H1 (cell line): ENCODE measurements at regions not wholly inside any gene's neighbourhood (a gene's known extent, or its start where the extent isn't known, plus 50 kb on each side); places are given as distances from the start of the nearest gene placed in this dataset.

Source experiments
- CTCF ChIA-PET: fragments of 300-600 bp; sonication (Branson Sonifier 250); formaldehyde crosslinking; loops from one replicate; lab custom pipeline; 2021; ENCODE audit not compliant: partially characterized antibody; lab: Charles Lee
- POLR2A ChIA-PET: fragments of 300-600 bp; sonication (Branson Sonifier 250); formaldehyde crosslinking; loops from one replicate; lab custom pipeline; 2021; ENCODE audit warnings: inconsistent platforms; ENCODE audit not compliant: partially characterized antibody; lab: Charles Lee
- DNase-seq, 2 experiments: peaks; one replicate each; pipeline versions ENCODE4 v3.0.0 to v3.0.0-alpha.2; 2010 to 2022; ENCODE audit warnings: low spot score in 2 of 2, low read depth in 1 of 2, mixed read lengths in 1 of 2
- FAIRE-seq: peaks from 2 replicates; lab custom pipeline; 2011; peaks lifted over from hg19 to GRCh38; lab: Jason Lieb, UNC
- H2AFZ ChIP-seq: 2 replicates; pipeline ENCODE4 v1.8.1; 2012; ENCODE audit warnings: low read length, inconsistent platforms
- H2AK5ac ChIP-seq: 2 replicates; pipeline ENCODE4 v1.6.1; 2013; ENCODE audit warnings: low read depth, low read length
- H2BK120ac ChIP-seq: replicated peaks from 2 replicates; pipeline ENCODE3; 2013; ENCODE audit warnings: low read depth, low read length, inconsistent platforms
- H2BK12ac ChIP-seq: 2 replicates; pipeline ENCODE4 v1.6.1; 2013; ENCODE audit warnings: low read depth, low read length
- H2BK15ac ChIP-seq: 2 replicates; pipeline ENCODE4 v1.6.1; 2013; ENCODE audit warnings: low read length
- H2BK20ac ChIP-seq: 2 replicates; pipeline ENCODE4 v1.6.1; 2013; ENCODE audit warnings: low read length
- H2BK5ac ChIP-seq: 2 replicates; pipeline ENCODE4 v1.6.1; 2013; ENCODE audit warnings: low read depth, low read length
- H3K14ac ChIP-seq: 2 replicates; pipeline ENCODE4 v1.6.1; 2013; ENCODE audit warnings: inconsistent platforms; ENCODE audit not compliant: insufficient read length
- H3K18ac ChIP-seq: 2 replicates; pipeline ENCODE4 v1.6.1; 2013; ENCODE audit warnings: low read length; ENCODE audit errors: extremely low read depth
- H3K23ac ChIP-seq: 2 replicates; pipeline ENCODE4 v1.6.1; 2013; ENCODE audit warnings: inconsistent platforms; ENCODE audit not compliant: insufficient read length
- H3K23me2 ChIP-seq: 2 replicates; pipeline ENCODE4 v1.6.1; 2013; ENCODE audit warnings: low read depth, low read length
- H3K27ac ChIP-seq: 2 replicates; pipeline ENCODE4 v1.6.1; 2011; ENCODE audit warnings: low read depth, low read length, inconsistent platforms
- H3K27me3 ChIP-seq, 4 experiments: replicated peaks in 1 of 4; 1 replicate in 1 of 4; 2 replicates in 3 of 4; pipeline versions ENCODE4 v1.6.1 to v1.8.1; 2011 to 2013; ENCODE audit warnings: low read length in 3 of 4, mild to moderate bottlenecking in 3 of 4, inconsistent platforms in 2 of 4, mixed read lengths in 2 of 4, moderate library complexity in 1 of 4; ENCODE audit not compliant: control insufficient read depth in 3 of 4, insufficient read depth in 3 of 4; ENCODE audit errors: extremely low read depth in 1 of 4
- H3K36me3 ChIP-seq, 4 experiments: 2 replicates each; pipeline versions ENCODE4 v1.6.1 to v1.8.1; 2011 to 2013; ENCODE audit warnings: mild to moderate bottlenecking in 4 of 4, low read length in 3 of 4, moderate library complexity in 2 of 4, control low read depth in 1 of 4, inconsistent platforms in 1 of 4; ENCODE audit not compliant: insufficient read depth in 4 of 4, control insufficient read depth in 2 of 4
- H3K4ac ChIP-seq: replicated peaks from 2 replicates; pipeline ENCODE3; 2013; ENCODE audit warnings: low read length, low read depth, mixed read lengths, inconsistent platforms; ENCODE audit not compliant: insufficient read length
- H3K4me1 ChIP-seq, 4 experiments: replicated peaks in 1 of 4; 1 replicate in 1 of 4; 2 replicates in 3 of 4; pipeline versions ENCODE4 v1.6.1 to v1.8.1; 2011 to 2013; ENCODE audit warnings: low read length in 3 of 4, inconsistent platforms in 2 of 4, mixed read lengths in 1 of 4; ENCODE audit not compliant: insufficient read depth in 4 of 4, control insufficient read depth in 3 of 4
- H3K4me2 ChIP-seq, 2 experiments: 2 replicates each; pipeline versions ENCODE4 v1.6.1 to v1.8.1; 2011 to 2013; ENCODE audit warnings: low read depth in 2 of 2, low read length in 2 of 2, control low read depth in 1 of 2, inconsistent platforms in 1 of 2, mild to moderate bottlenecking in 1 of 2; ENCODE audit not compliant: insufficient read depth in 1 of 2
- H3K4me3 ChIP-seq, 4 experiments: fragments of 200-600, 300-600 bp in 1 of 4; sonication (generic), shearing (Covaris generic), sonication (Bioruptor Twin) in 1 of 4; 2 replicates each; pipeline versions ENCODE4 v1.5.1 to v1.8.1; 2011 to 2016; ENCODE audit warnings: low read length in 4 of 4, low read depth in 3 of 4, control low read depth in 2 of 4, inconsistent platforms in 2 of 4, mild to moderate bottlenecking in 2 of 4, mixed read lengths in 1 of 4, moderate library complexity in 1 of 4; ENCODE audit not compliant: insufficient read depth in 2 of 4; ENCODE audit errors: extremely low read depth in 1 of 4
- H3K56ac ChIP-seq: replicated peaks from 2 replicates; pipeline ENCODE3; 2013; ENCODE audit warnings: low read depth, mild to moderate bottlenecking, mixed read lengths, low read length, inconsistent platforms; ENCODE audit not compliant: insufficient read length
- H3K79me1 ChIP-seq: 2 replicates; pipeline ENCODE4 v1.6.1; 2013; ENCODE audit warnings: low read depth, low read length, control low read depth
- H3K79me2 ChIP-seq, 2 experiments: 2 replicates each; pipeline versions ENCODE4 v1.6.1 to v1.8.1; 2012 to 2013; ENCODE audit warnings: low read length in 2 of 2, mild to moderate bottlenecking in 2 of 2, inconsistent platforms in 1 of 2; ENCODE audit not compliant: insufficient read depth in 2 of 2, control insufficient read depth in 1 of 2
- H3K9ac ChIP-seq, 4 experiments: replicated peaks in 1 of 4; 1 replicate in 1 of 4; 2 replicates in 3 of 4; pipeline versions ENCODE4 v1.6.1 to v1.8.1; 2011 to 2013; ENCODE audit warnings: low read depth in 3 of 4, low read length in 3 of 4, control low read depth in 2 of 4, mild to moderate bottlenecking in 2 of 4, moderate library complexity in 2 of 4, inconsistent platforms in 1 of 4; ENCODE audit errors: extremely low read depth in 1 of 4
- H3K9me3 ChIP-seq, 2 experiments: 2 replicates each; pipeline versions ENCODE4 v1.6.1 to v1.8.1; 2012 to 2013; ENCODE audit warnings: mild to moderate bottlenecking in 2 of 2, moderate library complexity in 2 of 2, control low read depth in 1 of 2, inconsistent platforms in 1 of 2, low read depth in 1 of 2, low read length in 1 of 2, mixed read lengths in 1 of 2; ENCODE audit not compliant: insufficient read depth in 2 of 2
- H4K20me1 ChIP-seq, 2 experiments: replicated peaks in 1 of 2; 2 replicates each; pipeline versions ENCODE3 to v1.8.1; 2011 to 2013; ENCODE audit warnings: inconsistent platforms in 2 of 2, low read length in 2 of 2, mild to moderate bottlenecking in 1 of 2; ENCODE audit not compliant: insufficient read depth in 2 of 2, control insufficient read depth in 1 of 2
- H4K5ac ChIP-seq: 2 replicates; pipeline ENCODE4 v1.6.1; 2013; ENCODE audit warnings: low read length, low read depth, mixed read lengths, inconsistent platforms; ENCODE audit not compliant: insufficient read length
- H4K8ac ChIP-seq: 2 replicates; pipeline ENCODE4 v1.8.0; 2013; ENCODE audit warnings: mild to moderate bottlenecking, moderate library complexity, low read length, inconsistent platforms; ENCODE audit not compliant: insufficient read depth; ENCODE audit errors: extremely low read depth
- H4K91ac ChIP-seq: replicated peaks from 2 replicates; pipeline ENCODE3; 2013; ENCODE audit warnings: low read length, mixed read lengths, inconsistent platforms; ENCODE audit not compliant: insufficient read length
- CBX8 ChIP-seq: fragments of 300-800, 300-1000 bp; sonication (generic); IDR thresholded peaks from 2 replicates; pipeline ENCODE4 v1.7.1; 2016; ENCODE audit warnings: low read depth, low read length, borderline replicate concordance
- EGR1 ChIP-seq: IDR thresholded peaks from 2 replicates; pipeline ENCODE4 v1.6.1; 2011; ENCODE audit warnings: low read depth, low read length, borderline replicate concordance
- KDM5A ChIP-seq: fragments of 200-600 bp; IDR thresholded peaks from 2 replicates; pipeline ENCODE4 v1.7.1; 2012; ENCODE audit warnings: mild to moderate bottlenecking, low read length, inconsistent platforms, mixed read lengths
- POU5F1 ChIP-seq: IDR thresholded peaks from 2 replicates; pipeline ENCODE4 v1.6.1; 2011; ENCODE audit warnings: low read depth, mild to moderate bottlenecking, low read length, moderate library complexity
- RAD21 ChIP-seq, 2 experiments: IDR thresholded peaks in 1 of 2; conservative IDR thresholded peaks in 1 of 2; 2 replicates each; pipeline ENCODE4 v1.6.1; 2011; ENCODE audit warnings: low read depth in 2 of 2, low read length in 2 of 2, improper control_type of control experiment in 1 of 2, inconsistent platforms in 1 of 2, mild to moderate bottlenecking in 1 of 2, moderate library complexity in 1 of 2
- SAP30 ChIP-seq: fragments of 300-600 bp; sonication (generic); IDR thresholded peaks from 2 replicates; pipeline ENCODE4 v1.7.1; 2012; ENCODE audit warnings: low read length, moderate library complexity, mild to moderate bottlenecking, inconsistent platforms; ENCODE audit not compliant: insufficient read depth, insufficient replicate concordance
- SP4 ChIP-seq: IDR thresholded peaks from 2 replicates; pipeline ENCODE4 v1.6.1; 2012; ENCODE audit warnings: low read length, inconsistent platforms
- WGBS, 2 experiments: shearing (Covaris generic) in 1 of 2; methylation state at CpG; one replicate each; pipeline versions ENCODE4 v1.1.6 to v1.1.7; 2013 to 2015; ENCODE audit warnings: low lambda C conversion rate in 2 of 2, mixed read lengths in 2 of 2, inconsistent platforms in 1 of 2, low coverage in 1 of 2, missing lambda C conversion rate in 1 of 2; ENCODE audit not compliant: insufficient replicate concordance in 2 of 2, insufficient coverage in 1 of 2, insufficient read length in 1 of 2; ENCODE audit errors: extremely low coverage in 1 of 2, missing lambda C conversion rate in 1 of 2; 5-methylcytosine and 5-hydroxymethylcytosine counted together

DNA sequence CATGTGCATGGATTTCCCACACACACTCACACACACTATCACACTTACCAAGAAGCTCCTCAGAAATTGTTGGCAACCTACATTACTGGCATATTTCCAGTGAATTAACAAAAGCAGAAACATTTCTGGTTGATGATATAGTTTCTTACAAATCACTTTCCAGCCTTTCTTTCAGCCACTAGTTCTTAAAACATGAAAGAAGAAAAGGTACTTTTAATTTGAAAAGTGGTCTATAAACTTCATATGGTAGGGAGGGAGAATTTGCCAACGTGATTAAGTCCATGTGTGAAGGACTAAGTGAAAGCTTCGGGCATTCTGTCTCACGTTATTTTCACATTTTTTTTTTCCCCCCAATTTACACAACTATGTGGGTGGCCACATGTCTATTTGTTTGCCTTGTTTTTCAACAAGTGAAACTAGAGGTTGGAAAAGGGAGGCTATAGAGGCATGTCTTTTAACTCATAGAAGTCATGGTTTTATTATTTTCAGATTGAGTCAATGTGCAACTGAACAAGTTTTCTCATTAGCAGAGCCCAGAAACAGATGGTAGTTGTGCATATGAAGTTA, 832.1 kb upstream of the INTU start:
- H2AFZ ChIP-seq: no peak overlapping the region
- no peak overlapping the region for H3K23ac ChIP-seq
- H3K56ac ChIP-seq: no peak overlapping the region
- H3K4me1 ChIP-seq: no peaks in the 10 kb centered on the region
- no peak overlapping the region for H3K14ac ChIP-seq
- H2BK12ac ChIP-seq: no peak overlapping the region
- H3K23me2 ChIP-seq: no peaks in the 10 kb centered on the region
- no peaks in the 10 kb centered on the region for H4K20me1 ChIP-seq
- POLR2A ChIA-PET: no interaction called here
- H3K79me1 ChIP-seq: no peaks in the 10 kb centered on the region
- no peak overlapping the region for H2BK15ac ChIP-seq
- CTCF ChIA-PET: interaction anchor here (1.4 to 1.5 kb wide), 2 partner anchors 20 to 217 kb away, joined by 3 to 6 read pairs; no protein-coding TSS in a partner anchor
- H3K27ac ChIP-seq: no peak overlapping the region
- no peak overlapping the region for H3K4me3 ChIP-seq
- WGBS, 2 experiments: 90% methylated on average over 3 of the region's 3 CpGs; no CpG with 5 or more reads in 1 of the 2 experiments
- no peak for FAIRE-seq
- no peaks in the 10 kb centered on the region for H3K9me3 ChIP-seq
- H2BK20ac ChIP-seq: no peak overlapping the region
- H3K4ac ChIP-seq: no peak overlapping the region
- no peak for TF ChIP-seq RAD21 (IDR thresholded peaks at IDR 0.05 in 1 of 2, conservative IDR thresholded peaks at IDR 0.05 in 1 of 2; ENCODE audit: low read depth in 2 of 2, low read length in 2 of 2)
- TF ChIP-seq EGR1: no peak
- TF ChIP-seq POU5F1: no peak
- TF ChIP-seq CBX8: no peak
- TF ChIP-seq SAP30: no peak
- TF ChIP-seq SP4: no peak
- TF ChIP-seq KDM5A: no peak
- no peak overlapping the region for H4K91ac ChIP-seq
- H3K79me2 ChIP-seq: no peaks in the 10 kb centered on the region
- no peak overlapping the region for H3K18ac ChIP-seq
- H4K8ac ChIP-seq: no peak overlapping the region
- H2BK5ac ChIP-seq: no peak overlapping the region
- no peak overlapping the region for H4K5ac ChIP-seq
- no peak overlapping the region for H3K9ac ChIP-seq
- no peak overlapping the region for H3K4me2 ChIP-seq
- H3K27me3 ChIP-seq: no peaks in the 10 kb centered on the region
- no peak overlapping the region for H2BK120ac ChIP-seq
- H3K36me3 ChIP-seq: no peaks in the 10 kb centered on the region
- no peak for DNase-seq
- no peak overlapping the region for H2AK5ac ChIP-seq
